Transverse colon (tissue), 4 donors: ENCODE measurements at regions not wholly inside any gene's neighbourhood (a gene's known extent, or its start where the extent isn't known, plus 50 kb on each side); places are given as distances from the start of the nearest gene placed in this dataset.

Experiments used
- CTCF ChIP-seq, 5 experiments: fragments of 200-600 bp in 3 of 5; fragments of 450-650 bp in 2 of 5; sonication (generic) in 3 of 5; IDR thresholded peaks; 1 replicate in 2 of 5; 2 replicates in 3 of 5; pipeline ENCODE4 v1.5.1; 2016 to 2017; ENCODE audit warnings: antibody characterized with exemption in 5 of 5, inconsistent platforms in 3 of 5, mild to moderate bottlenecking in 2 of 5, moderate library complexity in 1 of 5
- POLR2A ChIP-seq: fragments of 450-650 bp; IDR thresholded peaks from one replicate; pipeline ENCODE4 v1.6.1; 2016; ENCODE audit warnings: antibody characterized with exemption, mild to moderate bottlenecking, moderate library complexity
- POLR2AphosphoS5 ChIP-seq, 3 donors: sonication (generic); formaldehyde crosslinking; IDR thresholded peaks; one replicate each; pipeline ENCODE4 v1.6.1; 2016; ENCODE audit warnings: antibody characterized with exemption in 3 of 3

- TF ChIP-seq CTCF (IDR thresholded peaks at IDR 0.05) (no peak), POLR2A (no peak), POLR2AphosphoS5 (IDR thresholded peaks at IDR 0.05) (no peak)
Observed at GRCh38 chr9:86664603-86665002, 282.7 kb downstream of the GAS1 start.
